DND-41 (cell line): ENCODE measurements at regions not wholly inside any gene's neighbourhood (a gene's known extent, or its start where the extent isn't known, plus 50 kb on each side); places are given as distances from the start of the nearest gene placed in this dataset.

ENCODE experiments used
- EZH2 ChIP-seq: IDR thresholded peaks from 3 replicates; pipeline ENCODE4 v1.6.1; 2012; ENCODE audit warnings: borderline replicate concordance, low read depth, mild to moderate bottlenecking, moderate library complexity, low read length, inconsistent platforms; ENCODE audit not compliant: severe bottlenecking
- TF ChIP-seq, protein P1 (sequence below): IDR thresholded peaks from 2 replicates; pipeline ENCODE4 v1.5.1; 2012; ENCODE audit warnings: borderline replicate concordance, low read length, moderate library complexity, mild to moderate bottlenecking; ENCODE audit not compliant: poor library complexity, severe bottlenecking; ENCODE audit errors: extremely low read depth

DNA sequence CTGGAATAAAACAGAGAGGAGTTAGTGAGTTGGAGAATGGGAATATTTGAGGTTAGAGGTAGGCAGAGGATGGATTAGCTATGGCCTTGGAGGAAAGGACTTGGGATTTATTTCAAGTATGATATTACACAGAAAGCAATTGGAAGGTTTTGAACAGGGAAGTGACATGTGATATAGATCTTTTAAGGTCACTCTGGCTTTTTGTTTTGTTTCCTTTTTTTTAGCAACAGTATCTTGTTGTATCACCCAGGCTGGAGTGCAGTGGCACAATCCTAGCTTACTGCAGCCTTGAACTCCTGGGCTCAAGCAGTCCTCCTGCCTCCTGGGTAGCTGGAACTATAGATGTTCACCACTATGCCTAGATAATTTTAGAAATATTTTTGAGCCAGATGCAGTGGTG lies 190.3 kb downstream of the UTRN start:
- TF ChIP-seq, protein P1, sequence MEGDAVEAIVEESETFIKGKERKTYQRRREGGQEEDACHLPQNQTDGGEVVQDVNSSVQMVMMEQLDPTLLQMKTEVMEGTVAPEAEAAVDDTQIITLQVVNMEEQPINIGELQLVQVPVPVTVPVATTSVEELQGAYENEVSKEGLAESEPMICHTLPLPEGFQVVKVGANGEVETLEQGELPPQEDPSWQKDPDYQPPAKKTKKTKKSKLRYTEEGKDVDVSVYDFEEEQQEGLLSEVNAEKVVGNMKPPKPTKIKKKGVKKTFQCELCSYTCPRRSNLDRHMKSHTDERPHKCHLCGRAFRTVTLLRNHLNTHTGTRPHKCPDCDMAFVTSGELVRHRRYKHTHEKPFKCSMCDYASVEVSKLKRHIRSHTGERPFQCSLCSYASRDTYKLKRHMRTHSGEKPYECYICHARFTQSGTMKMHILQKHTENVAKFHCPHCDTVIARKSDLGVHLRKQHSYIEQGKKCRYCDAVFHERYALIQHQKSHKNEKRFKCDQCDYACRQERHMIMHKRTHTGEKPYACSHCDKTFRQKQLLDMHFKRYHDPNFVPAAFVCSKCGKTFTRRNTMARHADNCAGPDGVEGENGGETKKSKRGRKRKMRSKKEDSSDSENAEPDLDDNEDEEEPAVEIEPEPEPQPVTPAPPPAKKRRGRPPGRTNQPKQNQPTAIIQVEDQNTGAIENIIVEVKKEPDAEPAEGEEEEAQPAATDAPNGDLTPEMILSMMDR, result no peak
- TF ChIP-seq EZH2, result no peak
